OCI-LY7 (cell line): ENCODE measurements at regions not wholly inside any gene's neighbourhood (a gene's known extent, or its start where the extent isn't known, plus 50 kb on each side); places are given as distances from the start of the nearest gene placed in this dataset.

ENCODE experiments used
- EZH2phosphoT487 ChIP-seq: fragments of 200-600 bp; sonication (generic); IDR thresholded peaks from 2 replicates; pipeline ENCODE4 v1.6.1; 2018; ENCODE audit warnings: low read depth, borderline replicate concordance, mild to moderate bottlenecking, mixed run types, antibody characterized with exemption, low read length, moderate library complexity, mixed read lengths
- TF ChIP-seq, protein P1 (sequence below): fragments of 200-600 bp; sonication (generic); conservative IDR thresholded peaks from 2 replicates; pipeline ENCODE4 v1.5.1; 2014; ENCODE audit warnings: mild to moderate bottlenecking, antibody characterized with exemption, low read length, moderate library complexity, mixed read lengths

DNA sequence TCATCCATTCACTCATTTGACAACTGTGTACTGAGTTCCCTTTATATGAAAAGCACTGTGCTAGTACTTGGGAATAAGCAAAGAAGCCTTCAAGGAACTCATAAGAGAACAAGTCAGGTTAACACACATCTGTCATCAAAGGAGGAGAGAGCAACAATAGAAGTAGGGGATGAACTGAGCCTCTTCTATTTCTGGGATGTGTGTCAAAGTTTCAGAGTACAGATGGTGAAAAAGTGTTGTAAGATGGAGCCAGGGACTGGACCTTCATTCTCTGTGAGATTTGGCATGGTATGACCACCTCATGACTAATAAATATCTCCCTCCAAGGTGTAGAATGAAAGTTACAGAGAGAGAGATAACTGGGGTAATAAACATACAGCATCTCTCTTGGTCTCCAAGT lies 349.8 kb upstream of the PLET1 start:
- TF ChIP-seq, protein P1, sequence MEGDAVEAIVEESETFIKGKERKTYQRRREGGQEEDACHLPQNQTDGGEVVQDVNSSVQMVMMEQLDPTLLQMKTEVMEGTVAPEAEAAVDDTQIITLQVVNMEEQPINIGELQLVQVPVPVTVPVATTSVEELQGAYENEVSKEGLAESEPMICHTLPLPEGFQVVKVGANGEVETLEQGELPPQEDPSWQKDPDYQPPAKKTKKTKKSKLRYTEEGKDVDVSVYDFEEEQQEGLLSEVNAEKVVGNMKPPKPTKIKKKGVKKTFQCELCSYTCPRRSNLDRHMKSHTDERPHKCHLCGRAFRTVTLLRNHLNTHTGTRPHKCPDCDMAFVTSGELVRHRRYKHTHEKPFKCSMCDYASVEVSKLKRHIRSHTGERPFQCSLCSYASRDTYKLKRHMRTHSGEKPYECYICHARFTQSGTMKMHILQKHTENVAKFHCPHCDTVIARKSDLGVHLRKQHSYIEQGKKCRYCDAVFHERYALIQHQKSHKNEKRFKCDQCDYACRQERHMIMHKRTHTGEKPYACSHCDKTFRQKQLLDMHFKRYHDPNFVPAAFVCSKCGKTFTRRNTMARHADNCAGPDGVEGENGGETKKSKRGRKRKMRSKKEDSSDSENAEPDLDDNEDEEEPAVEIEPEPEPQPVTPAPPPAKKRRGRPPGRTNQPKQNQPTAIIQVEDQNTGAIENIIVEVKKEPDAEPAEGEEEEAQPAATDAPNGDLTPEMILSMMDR: no peak
- no peak for TF ChIP-seq EZH2phosphoT487
